Adrenal gland (tissue), 9 donors: ENCODE measurements at regions not wholly inside any gene's neighbourhood (a gene's known extent, or its start where the extent isn't known, plus 50 kb on each side); places are given as distances from the start of the nearest gene placed in this dataset.
"Not testable (repeated sequence)": the region's sequence is repeated elsewhere in the genome, so short reads cannot be mapped to it uniquely, and the experiment has no call there.

ENCODE experiments used
- DNase-seq, 7 donors: peaks; one replicate each; pipeline ENCODE4 v3.0.0-alpha.2; 2019 to 2020
- H3K27ac ChIP-seq, 5 donors: fragments of 200-600 bp; sonication (generic) in 4 of 5; 1 replicate in 3 of 5; 2 replicates in 2 of 5; pipeline versions ENCODE4 v1.5.1 to v1.8.0; 2016 to 2020; ENCODE audit warnings: mild to moderate bottlenecking in 1 of 5
- H3K27me3 ChIP-seq: fragments of 200-600 bp; 2 replicates; pipeline ENCODE4 v1.8.0; 2021
- H3K36me3 ChIP-seq, 2 donors: fragments of 200-600 bp; replicated peaks in 1 of 2; 1 replicate in 1 of 2; 2 replicates in 1 of 2; pipeline versions ENCODE4 v1.5.1 to v1.8.0; 2018 to 2022
- H3K4me1 ChIP-seq, 2 donors: fragments of 200-600 bp; replicated peaks in 1 of 2; 1 replicate in 1 of 2; 2 replicates in 1 of 2; pipeline versions ENCODE4 v1.5.1 to v1.8.0; 2018 to 2021
- H3K4me3 ChIP-seq, 4 donors: fragments of 200-600 bp; sonication (generic) in 3 of 4; one replicate each; pipeline ENCODE4 v1.5.1; 2016 to 2018
- H3K9me3 ChIP-seq, 3 donors: fragments of 200-600 bp; sonication (generic) in 1 of 3; replicated peaks in 1 of 3; 1 replicate in 2 of 3; 2 replicates in 1 of 3; pipeline versions ENCODE4 v1.5.1 to v1.8.0; 2016 to 2021
- CTCF ChIP-seq, 6 experiments: fragments of 450-650 bp in 4 of 6; fragments of 200-600 bp in 2 of 6; sonication (generic) in 1 of 6; IDR thresholded peaks; 1 replicate in 5 of 6; 2 replicates in 1 of 6; pipeline versions ENCODE4 v1.5.1 to v1.8.0; 2016 to 2021; ENCODE audit warnings: antibody characterized with exemption in 6 of 6, mild to moderate bottlenecking in 2 of 6, moderate library complexity in 1 of 6
- POLR2A ChIP-seq, 2 donors: fragments of 450-650 bp; IDR thresholded peaks; one replicate each; pipeline ENCODE4 v1.6.1; 2017; ENCODE audit warnings: antibody characterized with exemption in 2 of 2, mild to moderate bottlenecking in 2 of 2, moderate library complexity in 1 of 2
- whole genome bisulfite sequencing, 4 donors: extraction: QIAGEN DNeasy Blood & Tissue Kit in 2 of 4; methylation state at CpG; one replicate each; pipeline versions ENCODE4 v1.1.5 to v1.1.7; 2013 to 2017; 5-methylcytosine and 5-hydroxymethylcytosine counted together
- intact Hi-C, 2 donors: fragments of 100-400 bp; cut with DNase I; formaldehyde crosslinking; loops; one replicate each; pipeline versions ENCODE4 v1.14.1 to v1.15.0; 2022 to 2023
- donor health status: healthy with polysubstance abuse.
- donor health status: Bipolar disorder and iron deficiency.
- donor health status: DM: yes; HTN: yes; CAD: no.
- donor health status: DM: no; HTN: no; CAD: no.
- donor health status: DM: no; HTN: no; CAD: no.

DNA sequence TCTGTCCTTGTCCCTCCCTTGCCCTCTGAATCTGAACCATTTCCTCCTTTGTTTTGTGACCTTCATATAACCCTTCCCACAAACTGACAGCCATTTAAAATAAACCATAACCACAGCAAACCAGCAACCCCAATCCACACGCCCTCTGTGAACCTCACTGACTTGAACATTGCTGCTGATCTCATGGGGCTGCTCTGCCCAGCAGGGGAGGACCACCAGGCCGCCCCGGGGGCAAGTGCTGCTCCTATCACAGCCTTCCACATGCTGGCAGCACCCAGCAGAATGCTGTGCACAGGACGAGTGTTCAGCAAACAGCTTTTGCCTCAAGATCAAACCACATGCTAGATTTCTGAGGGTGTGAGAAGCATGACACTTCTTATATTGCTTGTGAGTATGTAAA lies 73.9 kb upstream of the UXS1 start:
- WGBS, 4 donors: 39 to 63% (median 50%) methylated on average over 4 of the region's 4 CpGs
- no peaks in the 10 kb centered on the region for H3K9me3 ChIP-seq
- H3K27me3 ChIP-seq: no peaks in the 10 kb centered on the region
- no peak for DNase-seq
- H3K4me3 ChIP-seq: no peak overlapping the region
- intact Hi-C loops: no loop called here
- H3K4me1 ChIP-seq: peaks cover 0 to 12% of the 10 kb centered on the region in 2 donors
- H3K27ac ChIP-seq: no peak overlapping the region
- no peaks in the 10 kb centered on the region for H3K36me3 ChIP-seq
- no peak for TF ChIP-seq POLR2A (IDR thresholded peaks at IDR 0.05)
- no peak for TF ChIP-seq CTCF (IDR thresholded peaks at IDR 0.05)

GRCh38 chr2:106261871-106262321 lies 67.8 kb upstream of the UXS1 start:
- DNase-seq: no peak
- Histone ChIP-seq H3K4me1 (no peaks in the 10 kb centered on the region), H3K4me3 (no peak overlapping the region), H3K27me3 (no peaks in the 10 kb centered on the region), H3K36me3 (no peaks in the 10 kb centered on the region), H3K27ac (no peak overlapping the region), H3K9me3 (no peaks in the 10 kb centered on the region)
- TF ChIP-seq POLR2A (IDR thresholded peaks at IDR 0.05) (no peak), CTCF (IDR thresholded peaks at IDR 0.05) (no peak)
- intact Hi-C loops: no loop called here
- 37 to 76% (median 60%) methylated on average over 5 to 6 of the region's 6 CpGs for WGBS, 4 donors

- H3K4me1 ChIP-seq, intact Hi-C loops, H3K27ac ChIP-seq, H3K36me3 ChIP-seq, H3K4me3 ChIP-seq, H3K27me3 ChIP-seq, DNase-seq, H3K9me3 ChIP-seq: not testable (repeated sequence)
- 92 to 96% (median 94%) methylated on average over 7 of the region's 7 CpGs for WGBS, 4 donors
Measured at GRCh38 chr2:106258859-106259258, 64.8 kb upstream of the UXS1 start.

GRCh38 chr2:106257830-106258229 lies 63.7 kb upstream of the UXS1 start:
- Histone ChIP-seq H3K4me3 (no peak overlapping the region), H3K36me3 (no peaks in the 10 kb centered on the region), H3K27me3 (no peaks in the 10 kb centered on the region), H3K9me3 (no peaks in the 10 kb centered on the region), H3K4me1 (no peaks in the 10 kb centered on the region), H3K27ac (no peak overlapping the region)
- no peak for DNase-seq
- no peak for TF ChIP-seq CTCF (IDR thresholded peaks at IDR 0.05)
- no peak for TF ChIP-seq POLR2A (IDR thresholded peaks at IDR 0.05)
- 85 to 92% (median 91%) methylated on average over 3 of the region's 3 CpGs for WGBS, 4 donors
- intact Hi-C loops: no loop called here

DNA sequence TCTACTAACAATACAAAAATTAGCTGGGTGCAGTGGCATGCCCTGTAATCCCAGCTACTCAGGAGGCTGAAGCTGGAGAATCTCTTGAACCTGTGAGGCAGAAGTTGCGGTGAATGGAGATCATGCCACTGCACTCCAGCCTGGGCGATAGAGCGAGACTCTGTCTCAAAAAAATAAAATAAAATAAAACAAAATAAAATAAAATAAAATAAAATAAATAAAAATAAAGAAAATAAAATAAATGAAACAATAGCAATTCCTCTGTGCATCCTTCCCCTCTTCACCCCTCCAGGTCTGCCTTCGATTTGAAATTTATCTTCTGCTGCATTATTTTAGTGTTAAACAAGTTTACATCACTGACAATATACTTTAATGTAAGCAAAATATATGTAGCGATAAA lies 63.0 kb upstream of the UXS1 start:
- TF ChIP-seq CTCF (IDR thresholded peaks at IDR 0.05) (no peak), POLR2A (IDR thresholded peaks at IDR 0.05) (no peak)
- Histone ChIP-seq H3K4me1 (no peaks in the 10 kb centered on the region), H3K4me3 (no peak overlapping the region), H3K9me3 (no peaks in the 10 kb centered on the region), H3K27me3 (no peaks in the 10 kb centered on the region), H3K27ac (no peak overlapping the region), H3K36me3 (no peaks in the 10 kb centered on the region)
- no peak for DNase-seq
- intact Hi-C loops: no loop called here
- WGBS, 4 donors: 89 to 96% (median 90%) methylated on average over 5 of the region's 5 CpGs

GRCh38 chr2:106249157-106249828 lies 55.2 kb upstream of the UXS1 start:
- DNase-seq, H3K4me3 ChIP-seq, H3K27me3 ChIP-seq, H3K9me3 ChIP-seq, H3K27ac ChIP-seq, H3K36me3 ChIP-seq, H3K4me1 ChIP-seq, intact Hi-C loops: not testable (repeated sequence)
- WGBS, 4 donors: 64 to 84% (median 70%) methylated on average over 3 of the region's 3 CpGs
